Gastroesophageal sphincter (tissue), 3 donors: ENCODE measurements at regions not wholly inside any gene's neighbourhood (a gene's known extent, or its start where the extent isn't known, plus 50 kb on each side); places are given as distances from the start of the nearest gene placed in this dataset.

Experiments used
- EP300 ChIP-seq: sonication (generic); formaldehyde crosslinking; IDR thresholded peaks from one replicate; pipeline ENCODE4 v1.6.1; 2017; ENCODE audit warnings: antibody characterized with exemption, mild to moderate bottlenecking
- POLR2AphosphoS5 ChIP-seq: sonication (generic); formaldehyde crosslinking; IDR thresholded peaks from one replicate; pipeline ENCODE4 v1.6.1; 2017; ENCODE audit warnings: antibody characterized with exemption
- TF ChIP-seq, protein P1 (sequence below), 4 experiments: fragments of 200-600 bp in 2 of 4; fragments of 450-650 bp in 2 of 4; sonication (generic) in 1 of 4; IDR thresholded peaks; one replicate each; pipeline ENCODE4 v1.5.1; 2017 to 2019; ENCODE audit warnings: antibody characterized with exemption in 4 of 4, mild to moderate bottlenecking in 2 of 4, moderate library complexity in 2 of 4

DNA sequence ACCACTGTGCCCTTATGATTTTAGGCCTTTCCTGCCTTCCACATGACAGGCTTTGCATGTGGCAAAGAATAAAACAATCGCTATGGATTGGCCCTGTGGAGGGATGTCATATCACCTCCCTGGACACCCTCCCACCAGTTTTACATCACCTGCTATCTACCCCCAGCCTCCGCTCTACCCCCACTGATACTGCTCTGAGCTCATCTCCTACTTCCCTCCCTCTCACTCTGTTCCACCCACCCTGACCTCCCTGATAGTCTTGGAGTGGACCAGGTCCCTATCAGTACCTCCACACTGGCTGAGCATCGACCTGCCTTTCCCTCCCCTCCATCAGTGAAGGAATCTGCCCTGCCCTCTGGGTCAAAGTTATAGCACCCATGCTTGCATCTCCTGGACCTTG lies 91.8 kb upstream of the FOXN3 start:
- TF ChIP-seq, protein P1, sequence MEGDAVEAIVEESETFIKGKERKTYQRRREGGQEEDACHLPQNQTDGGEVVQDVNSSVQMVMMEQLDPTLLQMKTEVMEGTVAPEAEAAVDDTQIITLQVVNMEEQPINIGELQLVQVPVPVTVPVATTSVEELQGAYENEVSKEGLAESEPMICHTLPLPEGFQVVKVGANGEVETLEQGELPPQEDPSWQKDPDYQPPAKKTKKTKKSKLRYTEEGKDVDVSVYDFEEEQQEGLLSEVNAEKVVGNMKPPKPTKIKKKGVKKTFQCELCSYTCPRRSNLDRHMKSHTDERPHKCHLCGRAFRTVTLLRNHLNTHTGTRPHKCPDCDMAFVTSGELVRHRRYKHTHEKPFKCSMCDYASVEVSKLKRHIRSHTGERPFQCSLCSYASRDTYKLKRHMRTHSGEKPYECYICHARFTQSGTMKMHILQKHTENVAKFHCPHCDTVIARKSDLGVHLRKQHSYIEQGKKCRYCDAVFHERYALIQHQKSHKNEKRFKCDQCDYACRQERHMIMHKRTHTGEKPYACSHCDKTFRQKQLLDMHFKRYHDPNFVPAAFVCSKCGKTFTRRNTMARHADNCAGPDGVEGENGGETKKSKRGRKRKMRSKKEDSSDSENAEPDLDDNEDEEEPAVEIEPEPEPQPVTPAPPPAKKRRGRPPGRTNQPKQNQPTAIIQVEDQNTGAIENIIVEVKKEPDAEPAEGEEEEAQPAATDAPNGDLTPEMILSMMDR (IDR thresholded peaks at IDR 0.05) = no peak
- TF ChIP-seq POLR2AphosphoS5 = no peak
- no peak for TF ChIP-seq EP300
